G401 (cell line): ENCODE measurements at regions not wholly inside any gene's neighbourhood (a gene's known extent, or its start where the extent isn't known, plus 50 kb on each side); places are given as distances from the start of the nearest gene placed in this dataset.

Experiments
- DNase-seq: peaks from one replicate; pipeline ENCODE4 v3.0.0-alpha.2; 2015; ENCODE audit warnings: low spot score
- in situ Hi-C: cut with HindIII; loops from 2 replicates; pipeline ENCODE4 v1.10.0; 2016; ENCODE audit warnings: low sequenced_read_pairs, mixed read lengths

GRCh38 chr9:18384066-18384465, 89.9 kb upstream of the ADAMTSL1 start:
- in situ Hi-C loops: no loop called here
- DNase-seq: no peak

- DNase-seq: no peak
- in situ Hi-C loops: no loop called here
Measured at GRCh38 chr9:18385696-18386490, 88.1 kb upstream of the ADAMTSL1 start.

GRCh38 chr9:18390393-18390792, 83.6 kb upstream of the ADAMTSL1 start:
- in situ Hi-C loops: no loop called here
- no peak for DNase-seq

- DNase-seq: peak; percentile 37
- in situ Hi-C loops: no loop called here
Measured at GRCh38 chr9:18393340-18394130, 80.4 kb upstream of the ADAMTSL1 start.

GRCh38 chr9:18394847-18395351, 79.1 kb upstream of the ADAMTSL1 start:
- no peak for DNase-seq
- in situ Hi-C loops: no loop called here

- no peak for DNase-seq
- in situ Hi-C loops: no loop called here
Measured at GRCh38 chr9:18396102-18396728, 77.7 kb upstream of the ADAMTSL1 start.

GRCh38 chr9:18397076-18397475, 76.9 kb upstream of the ADAMTSL1 start:
- DNase-seq: no peak
- in situ Hi-C loops: no loop called here

- in situ Hi-C loops: no loop called here
- no peak for DNase-seq
Measured at GRCh38 chr9:18398038-18398437, 75.9 kb upstream of the ADAMTSL1 start.

- in situ Hi-C loops: no loop called here
- DNase-seq: peak; percentile 28
Measured at GRCh38 chr9:18404434-18405029, 69.4 kb upstream of the ADAMTSL1 start.

- in situ Hi-C loops: no loop called here
- DNase-seq: peak; percentile 20
Measured at GRCh38 chr9:18405240-18405639, 68.7 kb upstream of the ADAMTSL1 start.

- DNase-seq: no peak
- in situ Hi-C loops: no loop called here
Measured at GRCh38 chr9:18410983-18411382, 63.0 kb upstream of the ADAMTSL1 start.

- in situ Hi-C loops: no loop called here
- no peak for DNase-seq
Measured at GRCh38 chr9:18421391-18421790, 52.6 kb upstream of the ADAMTSL1 start.

- in situ Hi-C loops: no loop called here
Measured at GRCh38 chr9:18422296-18423036, 51.5 kb upstream of the ADAMTSL1 start.

GRCh38 chr9:18423791-18424531, 50.0 kb upstream of the ADAMTSL1 start:
- in situ Hi-C loops: no loop called here
- DNase-seq: no peak

More at GRCh38 chr9:18422296-18423036, 51.5 kb upstream of the ADAMTSL1 start:
- DNase-seq: no peak
